WTC11 (cell line): ENCODE measurements at regions not wholly inside any gene's neighbourhood (a gene's known extent, or its start where the extent isn't known, plus 50 kb on each side); places are given as distances from the start of the nearest gene placed in this dataset.

Source experiments
- ATAC-seq: fragments of 200-7000 bp; cut with Tn5 transposase; 2 replicates; pipeline ENCODE4 v1.10.0; 2021; ENCODE audit warnings: mild to moderate bottlenecking, moderate library complexity
- CTCF ChIA-PET: fragments of 300-600 bp; sonication (Branson Sonifier 250); formaldehyde crosslinking; loops from one replicate; lab custom pipeline; 2021; ENCODE audit warnings: antibody characterized with exemption; lab: Charles Lee
- POLR2A ChIA-PET: fragments of 350-600 bp; sonication (Branson Sonifier 250); formaldehyde crosslinking; loops from one replicate; lab custom pipeline; 2021; ENCODE audit warnings: antibody characterized with exemption; lab: Charles Lee
- DNase-seq: peaks from one replicate; pipeline ENCODE4 v3.0.0; 2021; ENCODE audit warnings: low spot score
- H3K27ac Mint-ChIP-seq: 2 replicates; pipeline ENCODE4 v1.8.0; 2021; ENCODE audit warnings: mixed read lengths
- H3K27me3 Mint-ChIP-seq: 2 replicates; pipeline ENCODE4 v1.8.0; 2021; ENCODE audit warnings: low read depth, mild to moderate bottlenecking, moderate library complexity, mixed read lengths
- H3K36me3 Mint-ChIP-seq: 2 replicates; pipeline ENCODE4 v1.8.0; 2021; ENCODE audit warnings: mixed read lengths
- H3K4me1 Mint-ChIP-seq: 2 replicates; pipeline ENCODE4 v1.8.0; 2022; ENCODE audit warnings: mixed read lengths
- H3K4me3 Mint-ChIP-seq: 2 replicates; pipeline ENCODE4 v1.8.0; 2021; ENCODE audit warnings: mild to moderate bottlenecking, moderate library complexity, mixed read lengths
- H3K9me3 Mint-ChIP-seq: 2 replicates; pipeline ENCODE4 v1.8.0; 2021; ENCODE audit warnings: mixed read lengths
- AFF4 ChIP-seq: sonication (generic); formaldehyde crosslinking; IDR thresholded peaks from 2 replicates; pipeline ENCODE4 v1.8.1; 2023; ENCODE audit warnings: mild to moderate bottlenecking, missing genetic modification reagents, borderline replicate concordance
- ATF3 ChIP-seq: sonication (generic); formaldehyde crosslinking; conservative IDR thresholded peaks from 2 replicates; pipeline ENCODE4 v1.8.1; 2022; ENCODE audit warnings: mild to moderate bottlenecking, missing genetic modification reagents
- ELF4 ChIP-seq: sonication (generic); formaldehyde crosslinking; IDR thresholded peaks from 2 replicates; pipeline ENCODE4 v1.8.1; 2022; ENCODE audit warnings: low read depth, mild to moderate bottlenecking, moderate library complexity, missing genetic modification reagents
- FOXP1 ChIP-seq: sonication (generic); formaldehyde crosslinking; IDR thresholded peaks from 2 replicates; pipeline ENCODE4 v1.8.0; 2022; ENCODE audit warnings: missing genetic modification reagents, mild to moderate bottlenecking, moderate library complexity, borderline replicate concordance
- FOXP4 ChIP-seq: sonication (generic); formaldehyde crosslinking; IDR thresholded peaks from 2 replicates; pipeline ENCODE4 v1.8.0; 2022; ENCODE audit warnings: mild to moderate bottlenecking, missing genetic modification reagents
- GTF2I ChIP-seq: fragments of 250-450 bp; sonication (Bioruptor Pico); conservative IDR thresholded peaks from 2 replicates; pipeline ENCODE4 v1.4.0; 2021; ENCODE audit warnings: mild to moderate bottlenecking
- IRF2 ChIP-seq: sonication (generic); formaldehyde crosslinking; IDR thresholded peaks from 2 replicates; pipeline ENCODE4 v1.8.0; 2022; ENCODE audit warnings: low read depth, missing genetic modification reagents, borderline replicate concordance
- PRRX2 ChIP-seq: fragments of 250-450 bp; sonication (Bioruptor Pico); IDR thresholded peaks from 2 replicates; pipeline ENCODE4 v1.8.0; 2021; ENCODE audit warnings: mild to moderate bottlenecking
- SMAD3 ChIP-seq: sonication (generic); formaldehyde crosslinking; IDR thresholded peaks from 2 replicates; pipeline ENCODE4 v1.8.0; 2022; ENCODE audit warnings: missing genetic modification reagents, mild to moderate bottlenecking, borderline replicate concordance
- SMAD4 ChIP-seq: sonication (generic); formaldehyde crosslinking; IDR thresholded peaks from 2 replicates; pipeline ENCODE4 v1.8.0; 2022; ENCODE audit warnings: mild to moderate bottlenecking, missing genetic modification reagents
- TCF7 ChIP-seq: sonication (generic); formaldehyde crosslinking; IDR thresholded peaks from 2 replicates; pipeline ENCODE4 v1.8.0; 2022; ENCODE audit warnings: mild to moderate bottlenecking, low read depth, missing genetic modification reagents, moderate library complexity
- TEAD1 ChIP-seq: sonication (generic); formaldehyde crosslinking; IDR thresholded peaks from 2 replicates; pipeline ENCODE4 v1.8.0; 2022; ENCODE audit warnings: mild to moderate bottlenecking, missing genetic modification reagents
- TEAD4 ChIP-seq: sonication (generic); formaldehyde crosslinking; IDR thresholded peaks from 2 replicates; pipeline ENCODE4 v1.8.0; 2022; ENCODE audit warnings: mild to moderate bottlenecking, missing genetic modification reagents
- TP53 ChIP-seq: sonication (generic); formaldehyde crosslinking; IDR thresholded peaks from 2 replicates; pipeline ENCODE4 v1.8.1; 2023; ENCODE audit warnings: mild to moderate bottlenecking, missing genetic modification reagents
- USF2 ChIP-seq: sonication (generic); formaldehyde crosslinking; IDR thresholded peaks from 2 replicates; pipeline ENCODE4 v1.8.1; 2023; ENCODE audit warnings: mild to moderate bottlenecking, missing genetic modification reagents, moderate library complexity
- ZMAT4 ChIP-seq: fragments of 250-450 bp; sonication (Bioruptor Pico); IDR thresholded peaks from 2 replicates; pipeline ENCODE4 v1.9.0; 2021; ENCODE audit warnings: mild to moderate bottlenecking
- ZNF219 ChIP-seq: sonication (generic); formaldehyde crosslinking; IDR thresholded peaks from 2 replicates; pipeline ENCODE4 v1.8.0; 2023; ENCODE audit warnings: missing genetic modification reagents, mild to moderate bottlenecking, borderline replicate concordance
- ZNF396 ChIP-seq: fragments of 250-450 bp; sonication (Bioruptor Pico); IDR thresholded peaks from 2 replicates; pipeline ENCODE4 v1.8.0; 2021; ENCODE audit warnings: mild to moderate bottlenecking, moderate library complexity, borderline replicate concordance
- ZNF532 ChIP-seq: fragments of 250-450 bp; sonication (Bioruptor Pico); IDR thresholded peaks from 2 replicates; pipeline ENCODE4 v1.9.0; 2021; ENCODE audit warnings: mild to moderate bottlenecking, borderline replicate concordance

- TF ChIP-seq ZNF532 (CRISPR knock-in tag), result no peak
- TF ChIP-seq PRRX2 (CRISPR knock-in tag), result no peak
- TF ChIP-seq ZMAT4 (CRISPR knock-in tag), result no peak
- no peak for TF ChIP-seq TCF7 (CRISPR knock-in tag)
- no peak for TF ChIP-seq FOXP4 (CRISPR knock-in tag)
- TF ChIP-seq SMAD3 (CRISPR knock-in tag), result no peak
- TF ChIP-seq AFF4 (CRISPR knock-in tag), result no peak
- no peak for TF ChIP-seq ZNF396
- no peak for TF ChIP-seq ZNF219
- TF ChIP-seq TEAD4 (CRISPR knock-in tag), result no peak
- no peak for TF ChIP-seq TP53
Measured at GRCh38 chr2:234348081-234348480, 148.8 kb downstream of the ARL4C start (continued).

GRCh38 chr2:234345921-234346320 lies 151.0 kb downstream of the ARL4C start:
- Mint-ChIP-seq H3K4me3 (no peak overlapping the region), H3K4me1 (peaks cover 4% of the 10 kb centered on the region; the same call in 1 of the 2 replicates), H3K9me3 (no peaks in the 10 kb centered on the region), H3K27ac (no peak overlapping the region), H3K36me3 (no peaks in the 10 kb centered on the region), H3K27me3 (no peaks in the 10 kb centered on the region; the same call in 1 of the 2 replicates)
- POLR2A ChIA-PET, result no interaction called here
- DNase-seq (no peak), ATAC-seq (no peak)
- CTCF ChIA-PET, result no interaction called here
- TF ChIP-seq TEAD1 (no peak), GTF2I (CRISPR knock-in tag) (no peak), ZNF532 (CRISPR knock-in tag) (no peak), ELF4 (CRISPR knock-in tag) (no peak), SMAD4 (CRISPR knock-in tag) (no peak), USF2 (CRISPR knock-in tag) (no peak), FOXP1 (CRISPR knock-in tag) (no peak), ATF3 (CRISPR knock-in tag) (no peak), IRF2 (CRISPR knock-in tag) (no peak)
- TF ChIP-seq, all 79 proteins: peak for 0
